Keratinocyte (primary cell): ENCODE measurements at regions not wholly inside any gene's neighbourhood (a gene's known extent, or its start where the extent isn't known, plus 50 kb on each side); places are given as distances from the start of the nearest gene placed in this dataset.

Experiments used
- DNase-seq: peaks from one replicate; pipeline ENCODE4 v3.0.0-alpha.2; 2011; ENCODE audit warnings: low read depth, missing footprints, low spot score
- FAIRE-seq: peaks from 2 replicates; lab custom pipeline; 2011; peaks lifted over from hg19 to GRCh38; lab: Jason Lieb, UNC
- H2AFZ ChIP-seq: 2 replicates; pipeline ENCODE4 v1.6.0; 2012; ENCODE audit warnings: low read length, control low read depth, inconsistent platforms; ENCODE audit not compliant: control insufficient read depth
- H3K27ac ChIP-seq: 2 replicates; pipeline ENCODE4 v1.5.1; 2011; ENCODE audit warnings: low read length; ENCODE audit not compliant: control insufficient read depth, insufficient read depth
- H3K27me3 ChIP-seq: 3 replicates; pipeline ENCODE4 v1.6.0; 2011; ENCODE audit warnings: low read length; ENCODE audit not compliant: control insufficient read depth, insufficient read depth; ENCODE audit errors: extremely low read depth
- H3K36me3 ChIP-seq, 2 experiments: 2 replicates in 1 of 2; 3 replicates in 1 of 2; pipeline ENCODE4 v1.5.1; 2011; ENCODE audit warnings: low read length in 2 of 2, mild to moderate bottlenecking in 1 of 2; ENCODE audit not compliant: control insufficient read depth in 2 of 2, insufficient read depth in 2 of 2; ENCODE audit errors: extremely low read depth in 1 of 2
- H3K4me1 ChIP-seq: 3 replicates; pipeline ENCODE4 v1.5.1; 2011; ENCODE audit warnings: low read length; ENCODE audit not compliant: control insufficient read depth, insufficient read depth; ENCODE audit errors: extremely low read depth
- H3K4me2 ChIP-seq: 3 replicates; pipeline ENCODE4 v1.6.0; 2011; ENCODE audit warnings: low read depth, low read length; ENCODE audit not compliant: control insufficient read depth, insufficient read depth; ENCODE audit errors: extremely low read depth
- H3K4me3 ChIP-seq, 3 experiments: fragments of 200-600 bp in 1 of 3; sonication (generic) in 1 of 3; 2 replicates in 2 of 3; 3 replicates in 1 of 3; pipeline ENCODE4 v1.5.1; 2011 to 2016; ENCODE audit warnings: low read length in 3 of 3, mild to moderate bottlenecking in 3 of 3, control low read depth in 2 of 3, inconsistent platforms in 1 of 3, low read depth in 1 of 3, mixed read lengths in 1 of 3, mixed run types in 1 of 3, moderate library complexity in 1 of 3; ENCODE audit not compliant: control insufficient read depth in 2 of 3, insufficient read depth in 2 of 3; ENCODE audit errors: extremely low read depth in 1 of 3
- H3K79me2 ChIP-seq: 2 replicates; pipeline ENCODE4 v1.6.0; 2012; ENCODE audit warnings: low read length; ENCODE audit not compliant: control insufficient read depth, insufficient read depth
- H3K9ac ChIP-seq: 3 replicates; pipeline ENCODE4 v1.6.0; 2011; ENCODE audit warnings: low read length; ENCODE audit not compliant: control insufficient read depth, insufficient read depth; ENCODE audit errors: extremely low read depth
- H3K9me1 ChIP-seq: 3 replicates; pipeline ENCODE4 v1.6.0; 2011; ENCODE audit warnings: low read length; ENCODE audit not compliant: control insufficient read depth, insufficient read depth; ENCODE audit errors: extremely low read depth
- H3K9me3 ChIP-seq: 2 replicates; pipeline ENCODE4 v1.5.1; 2012; ENCODE audit warnings: low read depth, low read length; ENCODE audit not compliant: control insufficient read depth
- H4K20me1 ChIP-seq: 3 replicates; pipeline ENCODE4 v1.6.0; 2011; ENCODE audit warnings: low read length; ENCODE audit not compliant: control insufficient read depth, insufficient read depth; ENCODE audit errors: extremely low read depth
- EZH2 ChIP-seq: IDR thresholded peaks from one replicate; pipeline ENCODE4 v1.6.1; 2012; ENCODE audit warnings: inconsistent platforms, mild to moderate bottlenecking, low read length, moderate library complexity
- dilution Hi-C: fragments of 300-500 bp; cut with MboI; formaldehyde crosslinking; loops from one replicate; pipeline ENCODE4 v1.7.0; 2020; ENCODE audit warnings: low sequenced_read_pairs; ENCODE audit not compliant: extremely low pct_ligation_motif_present
- TF ChIP-seq, protein P1 (sequence below), 3 experiments: IDR thresholded peaks in 1 of 3; conservative IDR thresholded peaks in 1 of 3; optimal IDR thresholded peaks in 1 of 3; 2 replicates in 2 of 3; 3 replicates in 1 of 3; pipeline versions ENCODE3 to v1.5.1; 2011; ENCODE audit warnings: low read length in 3 of 3, mild to moderate bottlenecking in 3 of 3, moderate library complexity in 2 of 3, control low read depth in 1 of 3, inconsistent platforms in 1 of 3; ENCODE audit not compliant: insufficient read depth in 2 of 3; ENCODE audit errors: extremely low read depth in 1 of 3

DNA sequence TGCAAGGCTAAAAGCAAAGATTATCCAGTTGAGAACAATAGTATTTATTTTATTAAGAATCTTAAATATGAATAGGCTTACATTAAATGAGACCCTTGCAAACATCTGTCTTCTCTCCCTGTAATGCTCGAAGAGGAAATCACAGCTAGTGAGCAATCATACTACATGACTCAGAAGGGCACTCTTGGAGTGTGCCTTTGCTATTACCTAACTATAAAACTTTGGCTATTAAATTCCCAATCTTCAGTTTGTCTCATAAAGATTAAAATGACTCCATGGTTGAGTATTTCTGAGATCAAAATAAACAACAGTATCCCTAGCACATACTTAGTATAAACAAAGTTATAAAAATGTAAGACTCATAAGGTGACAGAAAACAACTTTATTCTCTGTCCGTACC is 296.9 kb downstream of the KCNJ3 start:
- H3K4me1 ChIP-seq: no peaks in the 10 kb centered on the region

DNA sequence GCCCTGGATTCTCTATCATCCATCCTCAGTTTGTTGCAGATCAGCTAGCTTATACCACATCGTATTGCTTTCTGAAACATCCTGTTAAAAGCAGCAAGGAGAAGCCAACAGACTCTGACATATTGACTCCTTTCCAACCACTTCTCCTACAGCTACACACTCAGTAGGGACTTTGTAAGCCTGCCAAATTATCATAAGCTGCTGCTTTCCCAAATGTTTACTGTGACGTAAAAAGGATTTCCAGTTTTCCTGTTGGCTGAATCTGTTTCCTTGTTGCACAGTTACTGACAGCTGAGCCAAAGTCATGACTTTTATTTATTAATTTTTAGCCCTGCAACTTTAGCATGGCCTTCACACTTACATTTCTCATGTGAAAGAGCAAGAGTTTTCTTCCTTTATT is 294.3 kb downstream of the KCNJ3 start:
- Histone ChIP-seq H3K27me3 (no peaks in the 10 kb centered on the region), H3K4me3 (no peak overlapping the region), H3K79me2 (no peaks in the 10 kb centered on the region), H3K4me2 (no peak overlapping the region), H3K36me3 (no peaks in the 10 kb centered on the region), H3K9me3 (no peaks in the 10 kb centered on the region), H2AFZ (no peak overlapping the region), H3K4me1 (no peaks in the 10 kb centered on the region), H4K20me1 (no peaks in the 10 kb centered on the region), H3K9me1 (no peaks in the 10 kb centered on the region), H3K27ac (no peak overlapping the region), H3K9ac (no peak overlapping the region)
- no peak for TF ChIP-seq EZH2
- TF ChIP-seq, protein P1, sequence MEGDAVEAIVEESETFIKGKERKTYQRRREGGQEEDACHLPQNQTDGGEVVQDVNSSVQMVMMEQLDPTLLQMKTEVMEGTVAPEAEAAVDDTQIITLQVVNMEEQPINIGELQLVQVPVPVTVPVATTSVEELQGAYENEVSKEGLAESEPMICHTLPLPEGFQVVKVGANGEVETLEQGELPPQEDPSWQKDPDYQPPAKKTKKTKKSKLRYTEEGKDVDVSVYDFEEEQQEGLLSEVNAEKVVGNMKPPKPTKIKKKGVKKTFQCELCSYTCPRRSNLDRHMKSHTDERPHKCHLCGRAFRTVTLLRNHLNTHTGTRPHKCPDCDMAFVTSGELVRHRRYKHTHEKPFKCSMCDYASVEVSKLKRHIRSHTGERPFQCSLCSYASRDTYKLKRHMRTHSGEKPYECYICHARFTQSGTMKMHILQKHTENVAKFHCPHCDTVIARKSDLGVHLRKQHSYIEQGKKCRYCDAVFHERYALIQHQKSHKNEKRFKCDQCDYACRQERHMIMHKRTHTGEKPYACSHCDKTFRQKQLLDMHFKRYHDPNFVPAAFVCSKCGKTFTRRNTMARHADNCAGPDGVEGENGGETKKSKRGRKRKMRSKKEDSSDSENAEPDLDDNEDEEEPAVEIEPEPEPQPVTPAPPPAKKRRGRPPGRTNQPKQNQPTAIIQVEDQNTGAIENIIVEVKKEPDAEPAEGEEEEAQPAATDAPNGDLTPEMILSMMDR (optimal IDR thresholded peaks at IDR 0.05 in 1 of 3, IDR thresholded peaks at IDR 0.05 in 1 of 3, conservative IDR thresholded peaks at IDR 0.05 in 1 of 3; ENCODE audit: extremely low read depth in 1 of 3, insufficient read depth in 2 of 3, low read length in 3 of 3): no peak
- DNase-seq: no peak
- dilution Hi-C loops: no loop called here
- no peak for FAIRE-seq

More for the DNA sequence above, 296.9 kb downstream of the KCNJ3 start:
- dilution Hi-C loops: no loop called here
- no peak overlapping the region for H2AFZ ChIP-seq
- H3K27me3 ChIP-seq: no peaks in the 10 kb centered on the region
- no peaks in the 10 kb centered on the region for H4K20me1 ChIP-seq
- H3K4me2 ChIP-seq: no peak overlapping the region
- no peak overlapping the region for H3K4me3 ChIP-seq
- H3K27ac ChIP-seq: no peak overlapping the region
- DNase-seq (no peak), FAIRE-seq (no peak)
- H3K9me3 ChIP-seq: no peaks in the 10 kb centered on the region
- no peak for TF ChIP-seq EZH2
- TF ChIP-seq, protein P1 (optimal IDR thresholded peaks at IDR 0.05 in 1 of 3, IDR thresholded peaks at IDR 0.05 in 1 of 3, conservative IDR thresholded peaks at IDR 0.05 in 1 of 3; ENCODE audit: extremely low read depth in 1 of 3, insufficient read depth in 2 of 3, low read length in 3 of 3): no peak
- H3K9ac ChIP-seq: no peak overlapping the region
- no peaks in the 10 kb centered on the region for H3K9me1 ChIP-seq
- no peaks in the 10 kb centered on the region for H3K36me3 ChIP-seq
- no peaks in the 10 kb centered on the region for H3K79me2 ChIP-seq
